ENCODE measurements at regions not wholly inside any gene's neighbourhood (a gene's known extent, or its start where the extent isn't known, plus 50 kb on each side); places are given as distances from the start of the nearest gene placed in this dataset.

DNA sequence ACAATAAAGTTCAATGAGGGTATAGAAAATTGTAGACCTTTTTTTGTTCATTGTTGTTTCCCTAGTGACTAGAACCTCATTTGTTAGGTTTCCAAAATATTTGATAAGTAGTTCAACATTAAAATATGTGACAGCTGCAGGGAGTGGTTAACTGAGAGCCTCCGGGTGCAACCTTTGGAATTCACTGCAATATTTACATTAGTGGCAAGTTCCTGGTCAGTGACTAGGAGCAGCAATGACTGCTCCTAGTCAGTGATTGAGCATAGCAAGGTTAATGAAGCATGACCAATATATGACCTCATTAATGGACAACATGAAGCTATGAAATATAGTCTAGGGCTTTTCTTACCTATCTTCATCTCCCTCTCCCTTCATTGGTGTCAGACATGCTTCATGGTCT lies 65.8 kb upstream of the FAM47A start:
- TF ChIP-seq CTCF (IDR thresholded peaks at IDR 0.05) (no peak), CREM (CRISPR knock-in tag; IDR thresholded peaks at IDR 0.05) (no peak), MYBL2 (CRISPR knock-in tag; IDR thresholded peaks at IDR 0.05) (no peak), ZNF281 (CRISPR knock-in tag; IDR thresholded peaks at IDR 0.05) (no peak), KAT7 (CRISPR knock-in tag; IDR thresholded peaks at IDR 0.05; ENCODE audit: borderline replicate concordance) (no peak), ZNF423 (CRISPR knock-in tag; IDR thresholded peaks at IDR 0.05) (no peak), RELA (CRISPR knock-in tag; IDR thresholded peaks at IDR 0.05; ENCODE audit: borderline replicate concordance) (no peak), TP53 (CRISPR knock-in tag; IDR thresholded peaks at IDR 0.05) (no peak)
- TF ChIP-seq, protein P1, sequence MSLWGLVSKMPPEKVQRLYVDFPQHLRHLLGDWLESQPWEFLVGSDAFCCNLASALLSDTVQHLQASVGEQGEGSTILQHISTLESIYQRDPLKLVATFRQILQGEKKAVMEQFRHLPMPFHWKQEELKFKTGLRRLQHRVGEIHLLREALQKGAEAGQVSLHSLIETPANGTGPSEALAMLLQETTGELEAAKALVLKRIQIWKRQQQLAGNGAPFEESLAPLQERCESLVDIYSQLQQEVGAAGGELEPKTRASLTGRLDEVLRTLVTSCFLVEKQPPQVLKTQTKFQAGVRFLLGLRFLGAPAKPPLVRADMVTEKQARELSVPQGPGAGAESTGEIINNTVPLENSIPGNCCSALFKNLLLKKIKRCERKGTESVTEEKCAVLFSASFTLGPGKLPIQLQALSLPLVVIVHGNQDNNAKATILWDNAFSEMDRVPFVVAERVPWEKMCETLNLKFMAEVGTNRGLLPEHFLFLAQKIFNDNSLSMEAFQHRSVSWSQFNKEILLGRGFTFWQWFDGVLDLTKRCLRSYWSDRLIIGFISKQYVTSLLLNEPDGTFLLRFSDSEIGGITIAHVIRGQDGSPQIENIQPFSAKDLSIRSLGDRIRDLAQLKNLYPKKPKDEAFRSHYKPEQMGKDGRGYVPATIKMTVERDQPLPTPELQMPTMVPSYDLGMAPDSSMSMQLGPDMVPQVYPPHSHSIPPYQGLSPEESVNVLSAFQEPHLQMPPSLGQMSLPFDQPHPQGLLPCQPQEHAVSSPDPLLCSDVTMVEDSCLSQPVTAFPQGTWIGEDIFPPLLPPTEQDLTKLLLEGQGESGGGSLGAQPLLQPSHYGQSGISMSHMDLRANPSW (CRISPR knock-in tag; conservative IDR thresholded peaks at IDR 0.05; ENCODE audit: low read depth): no peak

Measured in WTC11 (cell line).